ENCODE measurements at regions not wholly inside any gene's neighbourhood (a gene's known extent, or its start where the extent isn't known, plus 50 kb on each side); places are given as distances from the start of the nearest gene placed in this dataset.

DNA sequence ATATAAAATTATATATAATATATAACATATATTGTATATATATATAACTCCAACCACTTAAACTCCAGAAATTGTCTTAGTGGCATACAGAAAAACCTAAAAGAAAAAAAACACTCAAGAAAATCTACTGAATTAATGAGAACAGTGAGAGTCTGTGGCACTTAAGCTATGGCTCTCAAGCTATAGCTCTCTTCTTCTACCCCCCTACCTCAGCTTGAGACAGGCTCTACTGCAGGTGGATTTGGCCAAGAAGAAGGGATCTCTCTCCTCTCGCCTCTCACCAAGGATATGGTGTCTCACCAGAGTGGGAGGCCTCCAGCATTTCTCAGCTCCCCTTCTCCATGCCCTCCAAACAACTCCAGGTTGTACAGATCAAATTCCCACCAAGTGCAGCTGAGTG, 64.5 kb upstream of the DAB2 start:
- no peak for DNase-seq

DNA sequence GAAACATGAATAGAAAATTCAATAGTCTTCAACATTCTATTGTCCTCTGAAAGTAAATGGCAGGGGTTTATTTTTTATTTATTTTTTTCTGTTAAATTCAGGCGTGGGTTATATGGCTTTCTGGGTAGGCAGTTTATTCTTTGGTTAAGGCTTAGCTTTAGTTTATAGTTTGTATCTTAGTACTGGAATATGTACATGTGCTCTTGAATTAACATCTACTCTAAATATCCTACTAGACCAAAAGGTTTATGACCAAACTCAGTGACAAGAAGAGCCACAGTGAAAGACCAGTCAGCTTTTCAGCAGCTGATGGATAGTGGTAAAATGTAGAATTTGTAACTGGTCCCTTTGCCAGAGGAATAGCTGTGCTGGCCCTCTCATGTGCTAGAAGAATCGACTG, 62.0 kb upstream of the DAB2 start:
- DNase-seq = no peak

DNA sequence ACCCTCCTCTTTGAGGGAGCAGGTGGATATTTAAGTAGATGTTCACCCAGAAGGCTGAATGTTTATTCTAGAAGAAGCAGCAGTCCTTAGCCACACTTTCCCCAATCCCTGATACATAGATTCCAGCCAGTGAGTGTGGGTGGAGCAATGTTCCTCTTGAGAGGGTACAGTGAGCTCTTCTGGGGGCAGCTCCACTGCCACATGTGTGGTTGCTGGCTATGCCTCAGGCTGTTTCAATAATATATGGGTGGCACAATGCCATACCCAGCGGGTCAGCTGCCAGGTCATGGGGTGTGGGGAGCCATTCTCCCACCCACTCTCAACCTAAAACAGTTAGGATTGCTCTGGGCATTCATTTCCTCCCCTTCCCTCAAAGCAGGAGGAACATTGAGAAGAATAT, 61.6 kb upstream of the DAB2 start:
- no peak for DNase-seq

DNA sequence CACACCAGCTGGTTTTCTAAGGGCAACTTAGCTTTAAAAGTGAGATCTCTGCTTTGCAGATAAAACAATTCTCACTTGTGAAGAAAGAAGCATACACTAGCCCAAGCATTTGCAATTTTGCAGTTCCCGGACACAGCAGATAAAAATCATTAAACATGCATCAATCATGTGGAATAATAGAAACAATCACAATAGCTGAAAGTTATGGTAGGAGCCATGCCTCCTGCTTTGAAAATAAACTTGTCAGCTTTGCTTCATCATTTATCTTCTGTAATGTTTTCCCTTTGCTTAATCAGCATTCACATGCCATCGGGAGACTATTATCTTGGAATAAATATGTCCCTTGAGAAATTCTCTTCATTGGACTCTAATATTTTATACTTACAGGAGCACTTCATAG, 60.3 kb upstream of the DAB2 start:
- DNase-seq = no peak

DNA sequence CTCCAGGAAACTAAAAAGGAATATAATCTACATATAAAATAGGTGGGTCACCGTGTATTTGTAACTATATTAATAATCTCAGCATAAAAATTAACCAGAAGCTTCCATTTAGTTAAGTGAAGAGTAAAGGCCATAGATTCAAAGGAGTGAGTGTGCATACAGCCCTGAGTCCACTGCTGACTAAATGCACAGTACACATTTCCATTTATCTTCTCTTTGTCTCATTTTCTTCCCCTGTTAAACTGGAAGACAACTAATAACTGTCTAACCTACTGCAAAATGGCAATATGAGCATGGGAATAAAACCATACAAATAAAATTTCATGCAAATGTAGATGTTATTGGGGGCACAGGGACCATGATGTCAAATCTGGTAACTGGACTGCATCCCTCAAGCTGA, 59.9 kb upstream of the DAB2 start:
- no peak for DNase-seq

DNA sequence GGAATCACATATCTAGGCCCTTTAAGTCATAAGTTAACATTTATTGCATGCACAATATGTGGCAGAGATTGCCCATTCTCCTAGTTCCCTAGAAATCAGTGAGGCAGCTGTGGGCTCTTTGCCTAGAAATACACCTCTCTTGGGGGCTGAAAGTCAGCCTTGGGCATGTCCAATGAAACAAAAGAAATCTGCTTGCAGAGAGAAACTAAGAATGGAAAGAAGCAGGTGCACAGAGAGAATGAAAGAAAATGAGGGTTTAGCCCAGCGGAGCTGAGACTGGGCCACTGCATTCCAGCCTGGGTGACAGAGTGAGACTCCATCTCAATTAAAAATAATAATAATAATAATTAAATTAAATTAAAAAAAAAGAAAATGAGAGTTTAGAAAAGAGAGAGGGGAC, 57.3 kb upstream of the DAB2 start:
- no peak for DNase-seq

DNA sequence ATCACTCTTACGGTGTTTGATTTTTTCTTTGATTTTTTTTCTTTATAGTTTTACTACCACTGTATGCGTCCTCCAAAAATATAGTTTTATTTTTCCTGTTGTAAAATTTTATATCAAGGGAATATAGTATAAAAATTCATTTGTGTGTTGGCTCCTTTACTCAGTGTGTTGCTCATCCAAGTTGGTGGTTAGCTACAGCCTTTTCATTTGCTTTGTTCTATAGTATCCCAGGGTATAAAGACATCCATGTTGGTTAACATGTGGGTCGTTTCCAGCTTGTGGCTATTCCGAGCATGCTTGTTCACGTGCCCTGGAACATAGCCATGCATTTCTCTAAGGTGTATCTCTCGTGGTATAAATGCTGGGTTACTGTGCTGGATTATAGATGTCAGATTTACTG, 54.8 kb upstream of the DAB2 start:
- no peak for DNase-seq

DNA sequence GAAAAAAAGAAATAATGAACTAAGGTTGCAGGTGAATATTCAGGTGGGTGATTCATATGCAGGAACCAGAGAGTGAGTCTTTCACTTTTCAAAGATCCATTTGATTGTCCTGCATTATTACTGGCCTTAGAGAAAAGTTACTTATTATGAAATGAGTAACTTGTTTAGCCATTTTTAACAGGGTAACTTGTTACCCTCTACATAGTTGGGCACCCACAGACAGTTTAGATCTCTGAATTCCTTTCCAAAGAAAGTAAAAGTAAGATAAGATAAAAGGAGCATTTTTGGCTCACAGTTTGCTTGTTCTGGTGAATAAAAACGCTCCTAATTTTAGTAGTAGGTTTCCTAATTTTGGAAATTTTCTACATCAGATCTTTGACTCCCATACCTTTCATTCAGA, 54.1 kb upstream of the DAB2 start:
- DNase-seq = no peak

DNA sequence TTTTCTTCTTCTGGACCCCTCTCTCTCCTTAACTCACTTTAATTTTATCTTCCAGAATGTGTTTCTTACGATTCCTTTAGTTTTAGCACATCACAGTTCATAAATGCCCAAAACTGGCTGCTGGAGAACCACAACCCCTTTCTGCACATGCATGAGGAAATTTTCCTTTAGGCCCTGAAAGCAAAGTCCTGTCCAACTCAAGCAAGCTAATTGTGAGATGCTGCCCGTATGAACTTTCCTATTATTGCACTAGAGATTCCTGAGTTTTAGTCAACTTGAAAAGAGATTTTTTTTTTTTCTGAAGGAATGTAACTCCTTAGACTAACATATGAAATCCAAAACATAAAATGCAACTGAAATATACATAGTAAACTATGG, 52.1 kb upstream of the DAB2 start:
- DNase-seq = no peak

DNA sequence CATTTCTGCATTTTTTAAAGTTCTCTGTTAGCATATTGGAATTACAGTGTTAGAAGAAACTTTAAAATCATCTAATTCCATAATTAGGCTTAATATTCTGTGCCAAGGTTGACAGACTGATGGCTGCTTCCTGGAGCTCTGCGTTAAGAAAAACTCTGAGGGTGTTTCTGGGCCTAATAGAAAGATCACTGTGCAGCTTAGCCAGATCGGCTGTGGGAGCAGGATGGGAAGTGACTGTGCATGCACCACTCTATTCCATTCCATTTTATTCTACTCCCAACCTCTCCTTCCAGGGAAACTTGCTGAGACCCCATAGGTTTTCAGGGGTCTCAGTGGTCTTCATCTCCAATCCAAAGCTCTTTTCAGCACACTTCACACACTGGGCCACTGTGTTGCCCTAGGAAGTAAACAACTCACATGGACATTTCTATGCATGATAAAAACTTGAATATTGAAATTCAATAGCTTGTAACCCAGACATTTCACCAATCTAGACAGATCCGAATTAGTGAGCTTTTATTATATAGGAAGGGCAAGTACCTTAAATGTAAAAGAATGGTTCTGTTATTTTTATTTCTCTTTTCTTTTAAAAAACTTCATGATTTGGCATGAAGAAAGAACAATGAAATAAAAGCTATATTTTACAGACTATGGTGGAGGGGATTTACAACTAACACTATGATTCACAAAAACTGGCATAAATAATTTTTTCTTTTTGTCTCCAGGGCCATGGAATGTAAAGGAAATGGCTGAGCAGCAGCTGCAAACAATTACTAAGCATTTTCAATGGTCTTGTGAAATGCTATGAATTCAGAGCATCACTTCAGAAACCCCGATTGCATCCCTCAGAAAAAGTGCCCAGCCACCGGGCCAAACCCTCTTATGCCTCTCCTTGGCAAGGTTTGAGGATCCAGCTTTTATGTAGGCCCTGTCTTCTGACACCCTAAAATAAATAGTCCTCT, 51.4 kb upstream of the DAB2 start:
- DNase-seq = no peak

DNA sequence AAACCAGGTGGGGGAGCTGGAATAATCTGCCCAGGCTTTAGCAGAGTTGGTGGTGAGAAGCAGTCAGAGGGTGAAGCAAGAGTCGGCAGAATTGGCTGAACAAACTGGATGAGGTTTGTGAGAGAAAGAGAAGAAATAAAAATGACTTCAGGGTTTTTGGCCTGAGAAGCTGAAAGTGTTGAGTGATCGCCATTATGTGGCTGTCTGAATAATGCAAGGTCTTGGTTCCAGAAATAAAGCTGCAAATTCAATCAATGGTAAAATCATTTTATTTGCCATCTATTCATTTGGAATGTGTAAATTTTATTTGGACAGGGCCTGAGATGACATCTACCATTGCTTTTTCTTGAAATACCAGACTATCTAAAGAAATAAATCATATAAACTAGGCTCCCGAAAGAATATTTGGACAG, 50.4 kb upstream of the DAB2 start:
- no peak for DNase-seq

Data from stimulated activated CD4-positive, alpha-beta T cell treated with anti-CD3 and anti-CD28 coated beads, Interleukin-4, amount 100 ng/mL, for 4 hours (primary cell).